A673 (cell line): ENCODE measurements at regions not wholly inside any gene's neighbourhood (a gene's known extent, or its start where the extent isn't known, plus 50 kb on each side); places are given as distances from the start of the nearest gene placed in this dataset.

Experiments used
- BruUV-seq: library from RNA; stranded (reverse); fragments of 400-500 nt; replicated peaks from 2 replicates; lab custom pipeline; 2021; lab: Mats Ljungman, UMichigan
- CTCF ChIA-PET: fragments of 300-600 bp; sonication (Branson Sonifier 250); formaldehyde crosslinking; loops from one replicate; lab custom pipeline; 2022; ENCODE audit warnings: antibody characterized with exemption; lab: Charles Lee
- POLR2A ChIA-PET: fragments of 300-600 bp; sonication (Branson Sonifier 250); formaldehyde crosslinking; loops from one replicate; lab custom pipeline; 2022; ENCODE audit warnings: antibody characterized with exemption; ENCODE audit not compliant: low non-redundant PET; lab: Charles Lee
- DNase-seq: peaks from one replicate; pipeline ENCODE4 v3.0.0-alpha.2; 2015; ENCODE audit warnings: low spot score
- H3K27ac ChIP-seq: fragments of 200-600 bp; sonication (generic); 2 replicates; pipeline ENCODE4 v1.5.1; 2016; ENCODE audit warnings: mixed run types, low read depth, mild to moderate bottlenecking, mixed read lengths, antibody characterized with exemption, low read length; ENCODE audit not compliant: poor library complexity, severe bottlenecking
- H3K27me3 ChIP-seq: fragments of 200-600 bp; sonication (generic); replicated peaks from 2 replicates; pipeline ENCODE4 v1.6.1; 2017; ENCODE audit warnings: mixed run types, low read depth, mild to moderate bottlenecking, mixed read lengths, antibody characterized with exemption, low read length; ENCODE audit not compliant: insufficient read depth, poor library complexity
- H3K36me3 ChIP-seq: fragments of 200-600 bp; sonication (generic); 2 replicates; pipeline ENCODE4 v1.6.1; 2016; ENCODE audit warnings: mixed run types, mild to moderate bottlenecking, mixed read lengths, antibody characterized with exemption, low read length; ENCODE audit not compliant: insufficient read depth, poor library complexity, severe bottlenecking
- H3K4me1 ChIP-seq: fragments of 200-600 bp; sonication (generic); 2 replicates; pipeline ENCODE4 v1.6.1; 2017; ENCODE audit warnings: mixed run types, mild to moderate bottlenecking, mixed read lengths, antibody characterized with exemption, low read length; ENCODE audit not compliant: insufficient read depth, poor library complexity, severe bottlenecking
- H3K4me3 ChIP-seq: fragments of 200-600 bp; sonication (generic); 2 replicates; pipeline ENCODE4 v1.5.1; 2016; ENCODE audit warnings: low read depth, mixed run types, mild to moderate bottlenecking, mixed read lengths, low read length; ENCODE audit not compliant: poor library complexity, severe bottlenecking
- H3K9me3 ChIP-seq: fragments of 200-600 bp; sonication (generic); 2 replicates; pipeline ENCODE4 v1.6.1; 2016; ENCODE audit warnings: mixed run types, low read depth, mild to moderate bottlenecking, mixed read lengths, antibody characterized with exemption, low read length; ENCODE audit not compliant: poor library complexity, severe bottlenecking
- CTCF ChIP-seq: fragments of 300-800, 200-600 bp; sonication (generic); conservative IDR thresholded peaks from 2 replicates; pipeline ENCODE4 v1.5.1; 2017; ENCODE audit warnings: low read depth, mild to moderate bottlenecking, antibody characterized with exemption, low read length, moderate library complexity, mixed read lengths
- EZH2 ChIP-seq: fragments of 200-600 bp; sonication (generic); IDR thresholded peaks from 2 replicates; pipeline ENCODE4 v1.6.1; 2017; ENCODE audit warnings: borderline replicate concordance, low read depth, mild to moderate bottlenecking, mixed read lengths, antibody characterized with exemption, low read length; ENCODE audit not compliant: poor library complexity, severe bottlenecking
- intact Hi-C: fragments of 100-400 bp; cut with micrococcal nuclease; formaldehyde crosslinking; loops from one replicate; pipeline ENCODE4 v1.10.0; 2022; ENCODE audit not compliant: unreplicated experiment

DNA sequence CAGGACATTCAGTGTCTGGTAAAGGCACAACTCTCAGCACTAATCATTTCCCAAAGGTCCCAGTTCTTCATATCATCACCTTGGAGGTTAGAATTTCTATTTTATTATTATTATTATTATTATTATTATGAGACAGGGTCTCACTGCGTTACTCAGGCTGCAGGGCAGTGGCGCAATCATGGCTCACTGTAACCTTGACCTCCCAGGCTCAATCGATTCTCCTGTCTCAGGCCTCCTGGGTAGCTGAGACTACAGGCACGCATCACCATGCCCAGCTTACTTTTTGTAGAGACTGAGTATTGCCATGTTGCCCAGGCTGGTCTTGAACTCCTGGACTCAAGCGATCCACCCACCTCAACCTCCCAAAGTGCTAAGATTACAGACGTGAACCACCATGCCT is 91.8 kb upstream of the DOCK1 start:
- intact Hi-C loops = no loop called here
- ChIA-PET CTCF (no interaction called here), POLR2A (no interaction called here)
- BruUV-seq = no TSS peak
- no peak for TF ChIP-seq CTCF
- TF ChIP-seq EZH2 = no peak
- Histone ChIP-seq H3K27ac (no peak overlapping the region), H3K9me3 (no peaks in the 10 kb centered on the region), H3K4me1 (no peaks in the 10 kb centered on the region), H3K4me3 (no peak overlapping the region), H3K36me3 (no peaks in the 10 kb centered on the region), H3K27me3 (peaks cover 16% of the 10 kb centered on the region)
- DNase-seq = no peak

DNA sequence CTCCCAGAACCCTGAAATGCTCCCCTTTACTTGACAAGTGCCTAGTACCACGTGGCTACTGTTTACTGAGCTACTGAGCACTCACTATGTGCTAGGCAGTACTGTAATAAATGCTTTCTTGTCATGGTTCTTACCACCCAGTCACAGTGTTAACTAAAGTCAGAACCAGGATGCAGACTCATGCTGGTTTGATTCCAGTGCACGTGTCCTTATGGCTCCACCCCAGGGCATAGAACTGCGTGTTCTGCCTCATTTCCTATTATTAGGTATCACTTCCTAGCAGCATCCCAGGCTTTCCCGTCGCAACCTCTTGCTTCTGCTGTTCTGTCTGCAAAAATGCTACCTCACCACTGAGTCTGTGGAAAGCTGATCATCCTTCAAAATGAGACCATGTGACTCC is 71.7 kb upstream of the DOCK1 start:
- no peaks in the 10 kb centered on the region for H3K36me3 ChIP-seq
- no peak overlapping the region for H3K27ac ChIP-seq
- H3K9me3 ChIP-seq = no peaks in the 10 kb centered on the region
- ChIA-PET CTCF (no interaction called here), POLR2A (no interaction called here)
- BruUV-seq = no TSS peak
- TF ChIP-seq CTCF = no peak
- no peak for TF ChIP-seq EZH2
- H3K4me3 ChIP-seq = no peak overlapping the region
- H3K27me3 ChIP-seq = peaks cover 35% of the 10 kb centered on the region
- no peaks in the 10 kb centered on the region for H3K4me1 ChIP-seq
- no peak for DNase-seq
- intact Hi-C loops = no loop called here

DNA sequence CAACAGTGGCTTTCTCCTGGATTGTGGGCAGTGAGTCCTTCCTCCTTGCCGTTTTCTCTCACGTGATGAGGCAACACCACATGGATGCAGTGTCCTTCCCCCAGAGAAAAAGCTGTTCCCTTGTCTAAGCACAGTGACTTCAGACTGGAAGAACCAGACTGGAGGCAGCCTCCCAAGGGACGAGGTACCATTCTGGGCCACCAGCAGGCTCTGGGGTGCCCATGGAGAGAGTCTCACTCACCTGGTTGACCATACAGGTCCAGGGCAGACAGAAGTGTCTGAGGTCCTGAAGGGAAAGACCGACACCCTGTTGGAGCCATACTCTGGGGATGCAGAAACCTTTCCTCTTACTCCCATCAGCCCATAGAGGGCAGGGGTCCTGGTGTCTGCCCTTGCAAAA is 69.2 kb upstream of the DOCK1 start:
- CTCF ChIA-PET = no interaction called here
- Histone ChIP-seq H3K4me3 (no peak overlapping the region), H3K27me3 (peaks cover 15% of the 10 kb centered on the region), H3K27ac (no peak overlapping the region), H3K4me1 (no peaks in the 10 kb centered on the region), H3K9me3 (no peaks in the 10 kb centered on the region), H3K36me3 (no peaks in the 10 kb centered on the region)
- DNase-seq = no peak
- TF ChIP-seq CTCF (no peak), EZH2 (no peak)
- BruUV-seq = no TSS peak
- POLR2A ChIA-PET = no interaction called here
- intact Hi-C loops = no loop called here

DNA sequence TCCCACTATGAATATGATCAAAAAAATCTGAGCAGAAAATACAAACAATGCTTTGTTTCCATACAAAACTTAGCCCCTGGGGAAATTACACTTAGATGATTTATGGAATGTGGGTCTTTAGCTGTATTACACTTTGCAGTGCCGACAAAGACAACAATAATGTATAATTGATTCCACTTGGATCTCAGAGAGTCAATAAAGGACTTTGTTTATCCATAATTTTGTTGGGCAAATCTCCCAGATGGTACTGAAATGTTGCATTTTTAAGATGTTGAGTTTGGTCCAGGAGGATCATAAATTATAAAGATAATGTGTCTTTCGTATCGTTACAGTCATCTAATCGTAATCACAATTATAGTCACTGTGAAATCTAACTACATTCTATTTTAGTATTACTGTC is 66.9 kb upstream of the DOCK1 start:
- Histone ChIP-seq H3K27me3 (peaks cover 3% of the 10 kb centered on the region), H3K36me3 (no peaks in the 10 kb centered on the region), H3K9me3 (no peaks in the 10 kb centered on the region), H3K27ac (no peak overlapping the region), H3K4me1 (no peaks in the 10 kb centered on the region), H3K4me3 (no peak overlapping the region)
- intact Hi-C loops = no loop called here
- BruUV-seq = no TSS peak
- CTCF ChIA-PET = no interaction called here
- TF ChIP-seq CTCF (no peak), EZH2 (no peak)
- no peak for DNase-seq
- POLR2A ChIA-PET = no interaction called here
